A549 (cell line): ENCODE measurements at regions not wholly inside any gene's neighbourhood (a gene's known extent, or its start where the extent isn't known, plus 50 kb on each side); places are given as distances from the start of the nearest gene placed in this dataset.
"Not testable (repeated sequence)": the region's sequence is repeated elsewhere in the genome, so short reads cannot be mapped to it uniquely, and the experiment has no call there.

Experiments used
- ATAC-seq, 2 experiments: fragments of 200-7000 bp in 1 of 2; fragments of >200 bp in 1 of 2; cut with Nextera tagmentation in 1 of 2; cut with Tn5 transposase in 1 of 2; 3 replicates each; pipeline versions ENCODE4 v1.8.0 to v1.9.1; 2018 to 2020; ENCODE audit warnings: mild to moderate bottlenecking in 1 of 2, moderate library complexity in 1 of 2
- CTCF ChIA-PET: fragments of 300-600 bp; sonication (Branson Sonifier 250); formaldehyde crosslinking; extraction: SDS; loops from one replicate; lab custom pipeline; 2021; ENCODE audit warnings: antibody characterized with exemption, inconsistent platforms; lab: Yijun Ruan, JAX
- POLR2A ChIA-PET: fragments of 350-600 bp; formaldehyde crosslinking; extraction: SDS; loops from one replicate; lab custom pipeline; 2021; ENCODE audit warnings: antibody characterized with exemption, inconsistent platforms; lab: Yijun Ruan, JAX
- DNase-seq, 2 experiments: peaks; one replicate each; pipeline versions ENCODE4 v3.0.0 to v3.0.0-alpha.2; 2011 to 2016; ENCODE audit warnings: low read depth in 1 of 2, low spot score in 1 of 2
- FAIRE-seq: peaks from 2 replicates; lab custom pipeline; 2011; peaks lifted over from hg19 to GRCh38; lab: Jason Lieb, UNC
- H3K27ac ChIP-seq, 2 experiments: fragments of >200 bp; sonication (Bioruptor Twin); formaldehyde crosslinking; 3 replicates each; pipeline ENCODE4 v1.5.1; 2016 to 2017
- H3K4me1 ChIP-seq: fragments of >200 bp; sonication (Bioruptor Twin); formaldehyde crosslinking; 3 replicates; pipeline ENCODE4 v1.6.1; 2016
- H3K4me2 ChIP-seq: fragments of >200 bp; sonication (Bioruptor Twin); formaldehyde crosslinking; 3 replicates; pipeline ENCODE4 v1.6.1; 2016
- H3K4me3 ChIP-seq: fragments of >200 bp; sonication (Bioruptor Twin); formaldehyde crosslinking; 3 replicates; pipeline ENCODE4 v1.5.1; 2016
- H3K9me3 ChIP-seq: fragments of >200 bp; sonication (Bioruptor Twin); formaldehyde crosslinking; 3 replicates; pipeline ENCODE4 v1.6.1; 2016
- CEBPB ChIP-seq, 2 experiments: fragments of >200 bp in 1 of 2; sonication (Bioruptor Twin) in 1 of 2; formaldehyde crosslinking in 1 of 2; IDR thresholded peaks; 2 replicates each; pipeline ENCODE4 v1.6.1; 2012 to 2016
- CHD4 ChIP-seq: fragments of 200-600 bp; sonication (generic); IDR thresholded peaks from 2 replicates; pipeline ENCODE4 v1.6.1; 2016; ENCODE audit warnings: antibody characterized with exemption, mild to moderate bottlenecking, borderline replicate concordance
- FOXS1 ChIP-seq: fragments of 250-450 bp; sonication (Bioruptor Pico); IDR thresholded peaks from 2 replicates; pipeline ENCODE4 v1.5.0; 2020; ENCODE audit warnings: mild to moderate bottlenecking, moderate library complexity
- HDAC2 ChIP-seq: fragments of 200-600 bp; sonication (generic); IDR thresholded peaks from 2 replicates; pipeline ENCODE4 v1.6.1; 2016
- HOXB13 ChIP-seq: fragments of 250-450 bp; sonication (Bioruptor Pico); IDR thresholded peaks from 2 replicates; pipeline ENCODE4 v1.5.0; 2020; ENCODE audit warnings: low read depth, mild to moderate bottlenecking, moderate library complexity
- JUN ChIP-seq, 2 experiments: fragments of >200 bp; sonication (Bioruptor Twin); formaldehyde crosslinking; IDR thresholded peaks; 2 replicates in 1 of 2; 3 replicates in 1 of 2; pipeline ENCODE4 v1.6.1; 2016 to 2017
- MAZ ChIP-seq: fragments of 150-350 bp; IDR thresholded peaks from 2 replicates; pipeline ENCODE4 v1.6.1; 2014; ENCODE audit warnings: antibody characterized with exemption, low read depth, low read length, borderline replicate concordance
- RFX5 ChIP-seq: fragments of 450-650 bp; IDR thresholded peaks from 2 replicates; pipeline ENCODE4 v1.7.1; 2014; ENCODE audit warnings: antibody characterized with exemption, mild to moderate bottlenecking, moderate library complexity
- RNF2 ChIP-seq: fragments of 200-600 bp; sonication (generic); IDR thresholded peaks from 2 replicates; pipeline ENCODE4 v1.6.1; 2016; ENCODE audit warnings: low read depth, mild to moderate bottlenecking, antibody characterized with exemption, moderate library complexity, borderline replicate concordance
- SREBF2 ChIP-seq: fragments of 450-650 bp; IDR thresholded peaks from 2 replicates; pipeline ENCODE4 v1.6.1; 2014; ENCODE audit warnings: mild to moderate bottlenecking, moderate library complexity
- TFCP2L1 ChIP-seq: fragments of 250-450 bp; sonication (Bioruptor Pico); IDR thresholded peaks from 2 replicates; pipeline ENCODE4 v1.5.0; 2021; ENCODE audit warnings: mild to moderate bottlenecking
- ZC3H11A ChIP-seq: fragments of 450-650 bp; IDR thresholded peaks from 2 replicates; pipeline ENCODE4 v1.6.1; 2014; ENCODE audit warnings: antibody characterized with exemption, mild to moderate bottlenecking
- ZNF302 ChIP-seq: fragments of 250-450 bp; sonication (Bioruptor Pico); IDR thresholded peaks from 2 replicates; pipeline ENCODE4 v1.9.0; 2021; ENCODE audit warnings: inconsistent platforms, mild to moderate bottlenecking, moderate library complexity
- WGBS: methylation state at CpG from one replicate; pipeline ENCODE4 v1.1.6; 2017; ENCODE audit errors: missing lambda C conversion rate; 5-methylcytosine and 5-hydroxymethylcytosine counted together
- TF ChIP-seq, protein P1 (sequence below): IDR thresholded peaks from 2 replicates; pipeline ENCODE4 v1.6.1; 2012
- TF ChIP-seq, protein P2 (sequence below): fragments of 250-450 bp; sonication (Bioruptor Pico); IDR thresholded peaks from 2 replicates; pipeline ENCODE4 v1.5.0; 2020; ENCODE audit warnings: low read depth, mild to moderate bottlenecking, moderate library complexity
- TF ChIP-seq, protein P3 (sequence below): fragments of 250-450 bp; sonication (Bioruptor Pico); IDR thresholded peaks from 2 replicates; pipeline ENCODE4 v1.5.0; 2021; ENCODE audit warnings: mild to moderate bottlenecking, moderate library complexity, borderline replicate concordance
- TF ChIP-seq, protein P4 (sequence below): IDR thresholded peaks from 2 replicates; pipeline ENCODE4 v1.6.1; 2012; ENCODE audit warnings: low read depth, borderline replicate concordance

DNA sequence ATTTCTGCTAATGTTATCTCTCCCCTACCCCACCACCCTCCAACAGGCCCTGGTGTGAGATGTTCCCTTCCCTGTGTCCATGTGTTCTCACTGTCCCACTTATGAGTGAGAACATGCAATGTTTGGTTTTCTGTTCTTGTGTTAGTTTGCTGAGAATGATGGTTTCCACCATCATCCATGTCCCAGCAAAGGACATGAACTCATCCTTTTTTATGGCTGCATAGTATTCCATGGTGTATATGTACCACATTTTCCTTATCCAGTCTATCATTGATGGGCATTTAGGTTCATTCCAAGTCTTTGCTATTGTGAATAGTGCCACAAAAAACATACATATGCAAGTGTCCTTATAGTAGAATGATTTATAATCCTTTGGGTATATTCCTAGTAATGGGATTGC is 104.5 kb downstream of the ZNF33B start:
- ATAC-seq, CTCF ChIA-PET, H3K4me2 ChIP-seq, H3K4me1 ChIP-seq, FAIRE-seq, DNase-seq, H3K4me3 ChIP-seq, H3K27ac ChIP-seq, POLR2A ChIA-PET: not testable (repeated sequence)
- peaks cover 33% of the 10 kb centered on the region for H3K9me3 ChIP-seq

DNA sequence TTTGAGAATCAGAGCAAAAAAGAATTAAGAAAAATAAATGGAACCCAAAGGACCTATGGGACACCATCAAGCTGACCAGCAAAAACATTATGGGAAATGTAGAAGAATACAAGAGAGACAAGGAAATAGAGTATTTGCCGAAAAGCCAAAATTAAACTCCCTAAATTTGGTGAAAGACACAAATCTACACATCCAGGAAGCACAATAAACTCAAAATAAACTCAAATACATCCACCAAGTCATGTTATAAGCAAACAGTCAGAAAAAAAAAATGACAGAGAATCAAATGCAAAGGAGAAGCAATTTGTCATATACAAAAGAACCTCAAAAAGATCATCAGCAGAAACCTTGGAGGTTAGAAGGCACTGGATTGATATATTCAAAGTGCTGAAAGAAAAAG is 105.4 kb downstream of the ZNF33B start:
- ATAC-seq = no peak

DNA sequence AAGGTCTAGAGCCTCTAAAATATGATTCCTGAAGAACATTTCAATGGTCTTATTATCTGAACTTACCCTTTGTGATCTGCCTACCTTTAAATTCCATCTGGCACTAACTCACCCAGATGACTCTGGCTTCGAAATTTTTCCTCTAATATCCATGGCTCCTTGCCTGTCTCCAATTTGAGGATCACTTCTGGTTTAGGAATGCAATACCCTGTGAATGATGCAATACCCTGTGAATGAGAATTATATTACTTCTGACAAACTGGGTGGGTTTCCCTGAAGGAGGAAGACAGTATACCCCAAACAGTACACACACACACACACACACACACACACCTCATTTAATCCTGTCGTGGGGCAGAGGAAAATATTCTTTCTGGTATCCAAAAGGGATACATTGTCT is 115.3 kb downstream of the ZNF33B start:
- Histone ChIP-seq H3K9me3 (peaks cover 66% of the 10 kb centered on the region), H3K27ac (no peak overlapping the region), H3K4me2 (no peak overlapping the region), H3K4me1 (no peaks in the 10 kb centered on the region), H3K4me3 (no peak overlapping the region)
- no peak for DNase-seq
- no peak for FAIRE-seq
- ATAC-seq = no peak
- no peak for TF ChIP-seq TFCP2L1
- CTCF ChIA-PET = no interaction called here
- WGBS = 54% methylated on average over 2 of the region's 2 CpGs
- POLR2A ChIA-PET = no interaction called here

More for the DNA sequence above, 105.4 kb downstream of the ZNF33B start:
- FAIRE-seq (no peak), DNase-seq (no peak)
- WGBS = 23% methylated on average over 1 of the region's 1 CpG
- TF ChIP-seq MAZ = no peak
- TF ChIP-seq ZNF302 (CRISPR knock-in tag) = no peak
- TF ChIP-seq ZC3H11A = no peak
- no peak overlapping the region for H3K4me3 ChIP-seq
- H3K4me2 ChIP-seq = no peak overlapping the region
- no peak overlapping the region for H3K27ac ChIP-seq
- ChIA-PET CTCF (no interaction called here), POLR2A (no interaction called here)
- peaks cover 27% of the 10 kb centered on the region for H3K9me3 ChIP-seq
- H3K4me1 ChIP-seq = no peaks in the 10 kb centered on the region

DNA sequence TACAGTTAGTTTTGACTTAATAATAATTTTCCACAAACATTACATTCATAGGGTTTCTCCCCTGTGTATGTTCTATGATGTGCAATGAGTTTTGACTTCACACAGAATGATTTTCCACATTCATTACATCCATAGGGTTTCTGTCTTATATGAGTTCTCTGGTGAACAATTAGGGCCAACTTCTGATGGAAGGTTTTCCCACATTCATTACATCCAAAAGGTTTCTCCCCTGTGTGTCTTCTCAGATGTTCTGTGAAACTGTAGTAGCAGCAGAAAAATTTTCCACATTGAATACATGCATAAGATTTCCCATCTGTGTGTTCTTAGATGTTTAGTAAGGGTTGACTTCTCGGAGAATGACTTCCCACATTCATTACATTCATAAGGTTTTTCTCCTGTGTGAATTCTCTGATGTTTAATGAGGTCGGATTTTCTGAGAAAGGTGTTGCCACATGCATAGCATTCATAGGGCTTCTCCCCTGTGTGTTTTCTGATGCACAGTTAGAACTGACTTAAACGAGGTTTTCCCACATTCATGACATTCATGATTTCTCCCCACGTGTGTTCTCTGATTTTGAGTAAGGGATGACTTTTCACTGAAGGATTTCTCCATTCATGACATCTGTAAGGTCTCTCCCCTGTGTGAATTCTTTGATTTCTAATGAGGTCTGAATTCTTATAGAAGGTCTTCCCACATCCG is 118.5 kb downstream of the ZNF33B start:
- FAIRE-seq = no peak
- POLR2A ChIA-PET = no interaction called here
- H3K4me2 ChIP-seq = no peak overlapping the region
- H3K4me3 ChIP-seq = no peak overlapping the region
- ATAC-seq = no peak
- peak in 1 of 2 experiments; percentile 11 for DNase-seq
- WGBS = 61% methylated on average over 5 of the region's 5 CpGs
- H3K9me3 ChIP-seq = peaks cover 92% of the 10 kb centered on the region
- TF ChIP-seq HOXB13 (CRISPR knock-in tag) (no peak), JUN (IDR thresholded peaks at IDR 0.05) (no peak), CHD4 (no peak), HDAC2 (no peak), RFX5 (no peak), SREBF2 (no peak), CEBPB (IDR thresholded peaks at IDR 0.05) (no peak), RNF2 (no peak), FOXS1 (CRISPR knock-in tag) (no peak)
- TF ChIP-seq, protein P1, sequence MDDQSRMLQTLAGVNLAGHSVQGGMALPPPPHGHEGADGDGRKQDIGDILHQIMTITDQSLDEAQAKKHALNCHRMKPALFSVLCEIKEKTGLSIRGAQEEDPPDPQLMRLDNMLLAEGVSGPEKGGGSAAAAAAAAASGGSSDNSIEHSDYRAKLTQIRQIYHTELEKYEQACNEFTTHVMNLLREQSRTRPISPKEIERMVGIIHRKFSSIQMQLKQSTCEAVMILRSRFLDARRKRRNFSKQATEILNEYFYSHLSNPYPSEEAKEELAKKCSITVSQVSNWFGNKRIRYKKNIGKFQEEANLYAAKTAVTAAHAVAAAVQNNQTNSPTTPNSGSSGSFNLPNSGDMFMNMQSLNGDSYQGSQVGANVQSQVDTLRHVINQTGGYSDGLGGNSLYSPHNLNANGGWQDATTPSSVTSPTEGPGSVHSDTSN = no peak
- TF ChIP-seq, protein P2, sequence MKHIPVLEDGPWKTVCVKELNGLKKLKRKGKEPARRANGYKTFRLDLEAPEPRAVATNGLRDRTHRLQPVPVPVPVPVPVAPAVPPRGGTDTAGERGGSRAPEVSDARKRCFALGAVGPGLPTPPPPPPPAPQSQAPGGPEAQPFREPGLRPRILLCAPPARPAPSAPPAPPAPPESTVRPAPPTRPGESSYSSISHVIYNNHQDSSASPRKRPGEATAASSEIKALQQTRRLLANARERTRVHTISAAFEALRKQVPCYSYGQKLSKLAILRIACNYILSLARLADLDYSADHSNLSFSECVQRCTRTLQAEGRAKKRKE (CRISPR knock-in tag) = no peak
- TF ChIP-seq, protein P3, sequence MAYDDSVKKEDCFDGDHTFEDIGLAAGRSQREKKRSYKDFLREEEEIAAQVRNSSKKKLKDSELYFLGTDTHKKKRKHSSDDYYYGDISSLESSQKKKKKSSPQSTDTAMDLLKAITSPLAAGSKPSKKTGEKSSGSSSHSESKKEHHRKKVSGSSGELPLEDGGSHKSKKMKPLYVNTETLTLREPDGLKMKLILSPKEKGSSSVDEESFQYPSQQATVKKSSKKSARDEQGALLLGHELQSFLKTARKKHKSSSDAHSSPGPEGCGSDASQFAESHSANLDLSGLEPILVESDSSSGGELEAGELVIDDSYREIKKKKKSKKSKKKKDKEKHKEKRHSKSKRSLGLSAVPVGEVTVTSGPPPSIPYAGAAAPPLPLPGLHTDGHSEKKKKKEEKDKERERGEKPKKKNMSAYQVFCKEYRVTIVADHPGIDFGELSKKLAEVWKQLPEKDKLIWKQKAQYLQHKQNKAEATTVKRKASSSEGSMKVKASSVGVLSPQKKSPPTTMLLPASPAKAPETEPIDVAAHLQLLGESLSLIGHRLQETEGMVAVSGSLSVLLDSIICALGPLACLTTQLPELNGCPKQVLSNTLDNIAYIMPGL (CRISPR knock-in tag) = no peak
- TF ChIP-seq, protein P4, sequence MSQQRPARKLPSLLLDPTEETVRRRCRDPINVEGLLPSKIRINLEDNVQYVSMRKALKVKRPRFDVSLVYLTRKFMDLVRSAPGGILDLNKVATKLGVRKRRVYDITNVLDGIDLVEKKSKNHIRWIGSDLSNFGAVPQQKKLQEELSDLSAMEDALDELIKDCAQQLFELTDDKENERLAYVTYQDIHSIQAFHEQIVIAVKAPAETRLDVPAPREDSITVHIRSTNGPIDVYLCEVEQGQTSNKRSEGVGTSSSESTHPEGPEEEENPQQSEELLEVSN = no peak
- TF ChIP-seq, all 56 proteins: peak for 0
- CTCF ChIA-PET = no interaction called here
- Histone ChIP-seq H3K27ac (no peak overlapping the region), H3K4me1 (no peaks in the 10 kb centered on the region)
